K562 (cell line): ENCODE measurements at regions not wholly inside any gene's neighbourhood (a gene's known extent, or its start where the extent isn't known, plus 50 kb on each side); places are given as distances from the start of the nearest gene placed in this dataset.
"Not testable (repeated sequence)": the region's sequence is repeated elsewhere in the genome, so short reads cannot be mapped to it uniquely, and the experiment has no call there.

Experiments used
- ATAC-seq: fragments of 200-7000 bp; cut with Tn5 transposase; 3 replicates; pipeline ENCODE4 v1.9.1; 2020; ENCODE audit warnings: moderate library complexity
- BruUV-seq: library from RNA; stranded (reverse); fragments of 400-500 nt; replicated peaks from 2 replicates; lab custom pipeline; 2021; lab: Mats Ljungman, UMichigan
- CTCF ChIA-PET: fragments of 300-600 bp; formaldehyde crosslinking; extraction: SDS; loops from one replicate; lab custom pipeline; 2021; ENCODE audit warnings: low intra/inter-chr PET ratio; lab: Yijun Ruan, JAX
- POLR2A ChIA-PET: fragments of 300-600, 350-650 bp; sonication (Branson Sonifier 250); formaldehyde crosslinking; extraction: SDS; loops from one replicate; lab custom pipeline; 2021; ENCODE audit warnings: antibody characterized with exemption, inconsistent platforms; lab: Yijun Ruan, JAX
- DNase-seq, 4 experiments: peaks; one replicate each; pipeline versions ENCODE4 v3.0.0 to v3.0.0-alpha.2; 2011 to 2018; ENCODE audit warnings: low spot score in 3 of 4, mixed read lengths in 3 of 4; ENCODE audit errors: extremely low read depth in 1 of 4
- FAIRE-seq: peaks from 2 replicates; lab custom pipeline; 2011; peaks lifted over from hg19 to GRCh38; lab: Jason Lieb, UNC
- H2AFZ ChIP-seq: 2 replicates; pipeline ENCODE4 v1.6.0; 2011; ENCODE audit warnings: low read depth, low read length, control low read depth, inconsistent platforms
- H3K27ac ChIP-seq: fragments of 200-600 bp; 3 replicates; pipeline ENCODE4 v1.8.0; 2011; ENCODE audit warnings: low read depth, mild to moderate bottlenecking, control low read depth, inconsistent platforms, low read length, moderate library complexity, mixed read lengths; ENCODE audit errors: extremely low read depth
- H3K27me3 ChIP-seq, 2 experiments: fragments of 300-600 bp in 1 of 2; 2 replicates in 1 of 2; 3 replicates in 1 of 2; pipeline versions ENCODE4 v1.6.0 to v1.8.0; 2011; ENCODE audit warnings: inconsistent platforms in 2 of 2, low read length in 2 of 2, mild to moderate bottlenecking in 1 of 2, mixed read lengths in 1 of 2, moderate library complexity in 1 of 2; ENCODE audit not compliant: control insufficient read depth in 2 of 2, insufficient read depth in 2 of 2
- H3K36me3 ChIP-seq: fragments of 300-600 bp; 3 replicates; pipeline ENCODE4 v1.8.0; 2011; ENCODE audit warnings: mild to moderate bottlenecking, low read length, inconsistent platforms; ENCODE audit not compliant: control insufficient read depth, insufficient read depth
- H3K4me1 ChIP-seq, 2 experiments: fragments of 200-600 bp in 1 of 2; replicated peaks in 1 of 2; 2 replicates in 1 of 2; 3 replicates in 1 of 2; pipeline versions ENCODE4 v1.5.1 to v1.8.0; 2011; ENCODE audit warnings: inconsistent platforms in 2 of 2, low read length in 2 of 2, mild to moderate bottlenecking in 1 of 2, mixed read lengths in 1 of 2, moderate library complexity in 1 of 2; ENCODE audit not compliant: control insufficient read depth in 2 of 2, insufficient read depth in 2 of 2
- H3K4me2 ChIP-seq: 2 replicates; pipeline ENCODE4 v1.6.1; 2011; ENCODE audit warnings: low read length, control low read depth, inconsistent platforms, mixed read lengths; ENCODE audit not compliant: insufficient read depth
- H3K4me3 ChIP-seq: fragments of 200-600 bp; sonication (generic), shearing (Covaris generic); 2 replicates; pipeline ENCODE4 v1.5.1; 2016; ENCODE audit warnings: control low read depth, inconsistent platforms
- H3K79me2 ChIP-seq: fragments of 200-600 bp; 3 replicates; pipeline ENCODE4 v1.8.0; 2011; ENCODE audit warnings: low read length, inconsistent platforms; ENCODE audit not compliant: control insufficient read depth, insufficient read depth
- H3K9ac ChIP-seq, 2 experiments: 2 replicates each; pipeline versions ENCODE4 v1.6.0 to v1.6.1; 2011; ENCODE audit warnings: low read depth in 2 of 2, low read length in 2 of 2, control low read depth in 1 of 2, inconsistent platforms in 1 of 2, mild to moderate bottlenecking in 1 of 2, mixed read lengths in 1 of 2; ENCODE audit not compliant: insufficient read depth in 1 of 2
- H3K9me1 ChIP-seq: one replicate; pipeline ENCODE4 v1.6.0; 2011; ENCODE audit warnings: inconsistent platforms, mild to moderate bottlenecking, low read length, moderate library complexity; ENCODE audit not compliant: control insufficient read depth, insufficient read depth
- H3K9me3 ChIP-seq: replicated peaks from 2 replicates; pipeline ENCODE4 v1.5.1; 2011; ENCODE audit warnings: low read depth, low read length, inconsistent platforms; ENCODE audit not compliant: control insufficient read depth, insufficient read depth
- H4K20me1 ChIP-seq: replicated peaks from 2 replicates; pipeline ENCODE4 v1.6.1; 2011; ENCODE audit warnings: low read length, inconsistent platforms, mixed read lengths; ENCODE audit not compliant: control insufficient read depth, insufficient read depth
- FOSL1 ChIP-seq: fragments of 200-800 bp; sonication (Bioruptor generic); conservative IDR thresholded peaks from 2 replicates; pipeline ENCODE4 v1.6.1; 2016; ENCODE audit warnings: missing genetic modification characterization, missing compliant biosample characterization
- KLF1 ChIP-seq: fragments of 450-650 bp; IDR thresholded peaks from 2 replicates; pipeline ENCODE4 v1.6.1; 2016; ENCODE audit warnings: missing genetic modification characterization, missing compliant biosample characterization
- ZBTB40 ChIP-seq, 2 experiments: fragments of 450-650 bp in 1 of 2; sonication (generic) in 1 of 2; formaldehyde crosslinking in 1 of 2; IDR thresholded peaks; 2 replicates each; pipeline versions ENCODE4 v1.7.1 to v1.9.0; 2016 to 2022; ENCODE audit warnings: inconsistent platforms in 1 of 2, mild to moderate bottlenecking in 1 of 2, missing genetic modification reagents in 1 of 2
- ZFP1 ChIP-seq: fragments of 450-650 bp; formaldehyde crosslinking; IDR thresholded peaks from 2 replicates; pipeline ENCODE4 v1.4.0; 2020; ENCODE audit warnings: mild to moderate bottlenecking, mixed read lengths
- ZNF609 ChIP-seq: sonication (generic); formaldehyde crosslinking; IDR thresholded peaks from 2 replicates; pipeline ENCODE4 v1.8.1; 2023; ENCODE audit warnings: missing genetic modification reagents, mild to moderate bottlenecking, borderline replicate concordance
- WGBS: fragments of 100-300 bp; shearing (Covaris generic); methylation state at CpG from one replicate; pipeline ENCODE4 v1.1.6; 2016; ENCODE audit warnings: low coverage, mixed read lengths; ENCODE audit not compliant: insufficient coverage; ENCODE audit errors: missing lambda C conversion rate; 5-methylcytosine and 5-hydroxymethylcytosine counted together
- in situ Hi-C: fragments of 300-500 bp; cut with MboI; formaldehyde crosslinking; loops from 4 replicates; pipeline ENCODE4 v1.15.0; 2018; ENCODE audit warnings: inconsistent platforms, mixed read lengths
- intact Hi-C: fragments of 100-400 bp; cut with micrococcal nuclease; formaldehyde crosslinking; loops from 2 replicates; pipeline ENCODE4 v1.14.2; 2022

GRCh38 chr13:87244256-87244890, 426.8 kb upstream of the SLITRK5 start (continued):
- no peak for TF ChIP-seq ZBTB40 (IDR thresholded peaks at IDR 0.05)
- TF ChIP-seq ZBTB40 (CRISPR knock-in tag; IDR thresholded peaks at IDR 0.05) = no peak
- TF ChIP-seq ZFP1 (CRISPR knock-in tag) = no peak
- TF ChIP-seq FOSL1 (tag) = no peak
- TF ChIP-seq ZNF609 = no peak
- TF ChIP-seq KLF1 (tag) = no peak

GRCh38 chr13:87249847-87250246, 421.3 kb upstream of the SLITRK5 start:
- BruUV-seq, H3K9ac ChIP-seq, ATAC-seq, H3K79me2 ChIP-seq, H2AFZ ChIP-seq, DNase-seq, H3K4me3 ChIP-seq, in situ Hi-C loops, H4K20me1 ChIP-seq, H3K36me3 ChIP-seq, H3K4me1 ChIP-seq, H3K9me3 ChIP-seq, intact Hi-C loops, H3K27ac ChIP-seq, H3K4me2 ChIP-seq, H3K27me3 ChIP-seq, CTCF ChIA-PET, H3K9me1 ChIP-seq, FAIRE-seq: not testable (repeated sequence)
- WGBS = 0% methylated on average over 5 of the region's 8 CpGs
- POLR2A ChIA-PET = interaction anchor here (0.7 kb wide), 1 partner anchor 491 kb away, joined by 3 read pairs; no protein-coding TSS in a partner anchor
